Esophagus muscularis mucosa (tissue), 4 donors: ENCODE measurements at regions not wholly inside any gene's neighbourhood (a gene's known extent, or its start where the extent isn't known, plus 50 kb on each side); places are given as distances from the start of the nearest gene placed in this dataset.

ENCODE experiments used
- DNase-seq: peaks from one replicate; pipeline ENCODE4 v3.0.0-alpha.2; 2017; ENCODE audit errors: extremely low spot score
- H3K27ac ChIP-seq, 4 donors: fragments of 200-600 bp; sonication (generic); replicated peaks in 1 of 4; 1 replicate in 3 of 4; 2 replicates in 1 of 4; pipeline ENCODE4 v1.5.1; 2016 to 2019; ENCODE audit warnings: mild to moderate bottlenecking in 1 of 4
- H3K27me3 ChIP-seq, 4 donors: fragments of 200-600 bp; sonication (generic); one replicate each; pipeline versions ENCODE4 v1.5.1 to v1.6.0; 2016 to 2019
- H3K36me3 ChIP-seq, 4 donors: fragments of 200-600 bp; sonication (generic); one replicate each; pipeline ENCODE4 v1.5.1; 2016 to 2019
- H3K4me1 ChIP-seq, 4 donors: fragments of 200-600 bp; sonication (generic); one replicate each; pipeline ENCODE4 v1.5.1; 2016 to 2019
- H3K4me3 ChIP-seq, 4 donors: fragments of 200-600 bp; sonication (generic); 1 replicate in 2 of 4; 2 replicates in 2 of 4; pipeline ENCODE4 v1.5.1; 2016 to 2019; ENCODE audit warnings: mild to moderate bottlenecking in 4 of 4, moderate library complexity in 1 of 4
- H3K9me3 ChIP-seq, 4 donors: fragments of 200-600 bp; sonication (generic); 1 replicate in 3 of 4; 2 replicates in 1 of 4; pipeline ENCODE4 v1.5.1; 2016 to 2019
- CTCF ChIP-seq, 3 experiments: fragments of 200-600 bp in 2 of 3; fragments of 450-650 bp in 1 of 3; sonication (generic) in 2 of 3; IDR thresholded peaks; one replicate each; pipeline ENCODE4 v1.5.1; 2017 to 2019; ENCODE audit warnings: antibody characterized with exemption in 3 of 3, mild to moderate bottlenecking in 2 of 3, moderate library complexity in 1 of 3
- EP300 ChIP-seq: sonication (generic); formaldehyde crosslinking; IDR thresholded peaks from one replicate; pipeline ENCODE4 v1.6.1; 2017; ENCODE audit warnings: antibody characterized with exemption
- POLR2A ChIP-seq: fragments of 450-650 bp; IDR thresholded peaks from one replicate; pipeline ENCODE4 v1.6.1; 2017; ENCODE audit warnings: antibody characterized with exemption, moderate library complexity, mild to moderate bottlenecking, low read depth
- POLR2AphosphoS5 ChIP-seq, 2 donors: sonication (generic); formaldehyde crosslinking; IDR thresholded peaks; one replicate each; pipeline ENCODE4 v1.6.1; 2017; ENCODE audit warnings: antibody characterized with exemption in 2 of 2
- whole genome bisulfite sequencing: methylation state at CpG from one replicate; pipeline ENCODE4 v1.1.5; 2018; 5-methylcytosine and 5-hydroxymethylcytosine counted together
- intact Hi-C: fragments of 100-400 bp; cut with DNase I; formaldehyde crosslinking; loops from one replicate; pipeline ENCODE4 v1.15.1; 2023

GRCh38 chr7:135833642-135834041 is 85.0 kb upstream of the FAM180A start:
- TF ChIP-seq CTCF (IDR thresholded peaks at IDR 0.05) (no peak), EP300 (no peak), POLR2A (no peak), POLR2AphosphoS5 (IDR thresholded peaks at IDR 0.05) (no peak)
- Histone ChIP-seq H3K36me3 (no peaks in the 10 kb centered on the region), H3K9me3 (no peaks in the 10 kb centered on the region), H3K4me3 (no peak overlapping the region), H3K4me1 (no peaks in the 10 kb centered on the region), H3K27ac (no peak overlapping the region), H3K27me3 (peaks cover 0 to 9% (median 0%) of the 10 kb centered on the region in 4 donors)
- no peak for DNase-seq
- 72% methylated on average over 4 of the region's 4 CpGs for WGBS
- intact Hi-C loops, result no loop called here

DNA sequence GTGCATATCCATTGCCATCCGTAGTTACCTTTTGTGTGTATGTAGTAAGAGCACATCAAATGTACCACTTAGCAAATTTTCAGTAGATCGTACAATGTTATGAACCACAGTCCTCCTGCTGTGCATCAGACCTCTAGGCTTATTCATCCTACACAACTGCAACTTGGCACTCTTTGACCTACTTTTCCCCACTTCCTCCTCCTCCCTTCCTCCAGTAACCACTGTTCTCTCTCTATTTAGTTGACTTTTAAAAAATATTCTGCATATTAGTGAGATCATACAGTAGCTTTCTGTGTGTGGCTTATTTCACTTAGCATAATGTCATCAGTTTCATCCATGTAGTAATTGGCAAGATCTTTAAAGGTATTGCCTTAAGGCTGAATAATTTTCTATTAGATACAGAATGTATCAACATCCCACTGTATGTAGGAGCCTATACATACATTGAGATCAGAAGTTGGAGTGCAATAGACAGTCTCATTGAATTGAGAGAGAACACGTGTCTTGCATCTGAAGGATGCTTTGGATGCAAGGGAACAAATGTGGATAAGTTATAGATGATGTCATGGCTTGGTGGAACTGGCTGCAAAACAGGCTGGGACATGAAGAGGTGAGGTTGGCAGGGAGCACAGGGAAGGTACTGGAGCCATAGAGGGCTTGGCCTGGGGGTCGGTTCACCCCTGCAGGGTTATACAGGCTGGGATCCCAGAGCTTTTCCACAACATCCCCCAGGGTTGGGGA is 83.0 kb upstream of the FAM180A start:
- TF ChIP-seq POLR2AphosphoS5 (IDR thresholded peaks at IDR 0.05) (no peak), CTCF (IDR thresholded peaks at IDR 0.05) (no peak), EP300 (no peak), POLR2A (no peak)

GRCh38 chr7:135828604-135829003 is 80.0 kb upstream of the FAM180A start:
- peaks cover 0 to 9% (median 0%) of the 10 kb centered on the region in 4 donors for H3K27me3 ChIP-seq
- no peaks in the 10 kb centered on the region for H3K36me3 ChIP-seq
- 72% methylated on average over 9 of the region's 9 CpGs for WGBS
- no peak for TF ChIP-seq CTCF (IDR thresholded peaks at IDR 0.05)
- TF ChIP-seq POLR2AphosphoS5 (IDR thresholded peaks at IDR 0.05), result no peak
- no peak for TF ChIP-seq EP300
- no peak for TF ChIP-seq POLR2A
- no peaks in the 10 kb centered on the region for H3K4me1 ChIP-seq
- H3K9me3 ChIP-seq, result no peaks in the 10 kb centered on the region
- no peak for DNase-seq
- intact Hi-C loops, result no loop called here
- H3K27ac ChIP-seq, result no peak overlapping the region
- no peak overlapping the region for H3K4me3 ChIP-seq

More for the DNA sequence above, 83.0 kb upstream of the FAM180A start:
- Histone ChIP-seq H3K4me3 (no peak overlapping the region), H3K9me3 (no peaks in the 10 kb centered on the region), H3K27me3 (peaks cover 0 to 9% (median 0%) of the 10 kb centered on the region in 4 donors), H3K27ac (no peak overlapping the region), H3K36me3 (no peaks in the 10 kb centered on the region), H3K4me1 (no peaks in the 10 kb centered on the region)
- intact Hi-C loops, result no loop called here
- DNase-seq, result no peak
- 66% methylated on average over 4 of the region's 4 CpGs for WGBS

DNA sequence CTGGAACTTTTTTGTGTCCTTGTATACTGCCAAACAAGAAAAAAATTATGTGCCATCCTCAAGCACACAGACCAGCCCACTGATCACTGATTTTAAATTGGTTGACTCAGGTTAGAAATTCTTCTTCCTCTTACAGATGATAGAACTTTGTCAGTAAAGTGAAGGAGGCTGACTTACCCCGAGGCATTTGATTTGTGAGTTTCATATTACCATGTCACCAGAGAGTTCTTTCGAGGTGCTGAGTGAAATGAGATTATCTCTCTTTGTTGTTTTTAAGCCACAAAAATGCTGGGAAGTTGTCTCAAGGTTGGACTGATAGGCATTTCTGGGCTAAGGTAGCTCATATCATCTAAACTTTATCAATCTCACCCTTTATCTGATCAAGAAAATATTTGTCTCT is 78.8 kb upstream of the FAM180A start:
- H3K27ac ChIP-seq, result no peak overlapping the region
- no peaks in the 10 kb centered on the region for H3K9me3 ChIP-seq
- intact Hi-C loops, result no loop called here
- TF ChIP-seq CTCF (IDR thresholded peaks at IDR 0.05), result no peak
- no peak for TF ChIP-seq POLR2A
- TF ChIP-seq EP300, result no peak
- no peak for TF ChIP-seq POLR2AphosphoS5 (IDR thresholded peaks at IDR 0.05)
- H3K27me3 ChIP-seq, result peaks cover 0 to 8% (median 0%) of the 10 kb centered on the region in 4 donors
- H3K4me1 ChIP-seq, result no peaks in the 10 kb centered on the region
- WGBS, result 86% methylated on average over 2 of the region's 2 CpGs
- no peak overlapping the region for H3K4me3 ChIP-seq
- DNase-seq, result no peak
- H3K36me3 ChIP-seq, result no peaks in the 10 kb centered on the region

DNA sequence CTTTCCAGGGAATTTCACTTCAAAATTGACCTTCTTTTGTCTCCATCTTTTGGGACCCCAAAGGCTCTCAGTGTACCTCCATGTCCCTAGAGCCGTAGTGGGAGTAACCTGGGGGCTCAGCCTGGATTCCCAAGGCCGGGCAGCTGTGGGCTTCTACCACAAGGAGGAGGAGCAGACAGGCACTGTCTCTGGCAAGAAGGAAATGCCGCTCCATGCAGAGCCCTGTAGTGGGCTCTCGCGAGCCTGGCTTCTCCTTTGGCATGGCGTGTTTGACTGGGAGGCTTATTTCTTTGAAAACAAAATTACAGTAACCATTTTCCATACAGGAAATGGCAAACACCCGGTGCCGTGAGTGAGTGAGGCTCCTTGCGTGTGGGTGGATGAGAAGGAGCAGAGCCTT is 76.8 kb upstream of the FAM180A start:
- TF ChIP-seq POLR2AphosphoS5 (IDR thresholded peaks at IDR 0.05), result no peak
- no peak for TF ChIP-seq CTCF (IDR thresholded peaks at IDR 0.05)
- no peak for TF ChIP-seq EP300
- no peak for TF ChIP-seq POLR2A
- Histone ChIP-seq H3K27me3 (peaks cover 0 to 4% (median 0%) of the 10 kb centered on the region in 4 donors), H3K9me3 (no peaks in the 10 kb centered on the region), H3K27ac (no peak overlapping the region), H3K4me3 (no peak overlapping the region), H3K36me3 (no peaks in the 10 kb centered on the region), H3K4me1 (no peaks in the 10 kb centered on the region)
- no peak for DNase-seq
- 90% methylated on average over 9 of the region's 9 CpGs for WGBS
- intact Hi-C loops, result no loop called here
